GM12892 (cell line): ENCODE measurements at regions not wholly inside any gene's neighbourhood (a gene's known extent, or its start where the extent isn't known, plus 50 kb on each side); places are given as distances from the start of the nearest gene placed in this dataset.

ENCODE experiments used
- POLR2AphosphoS5 ChIP-seq: IDR thresholded peaks from 2 replicates; pipeline ENCODE4 v1.6.1; 2011; ENCODE audit warnings: low read depth, low read length, control low read depth
- TAF1 ChIP-seq: IDR thresholded peaks from 2 replicates; pipeline ENCODE4 v1.6.1; 2011; ENCODE audit warnings: low read depth, mild to moderate bottlenecking, control low read depth, low read length, borderline replicate concordance

DNA sequence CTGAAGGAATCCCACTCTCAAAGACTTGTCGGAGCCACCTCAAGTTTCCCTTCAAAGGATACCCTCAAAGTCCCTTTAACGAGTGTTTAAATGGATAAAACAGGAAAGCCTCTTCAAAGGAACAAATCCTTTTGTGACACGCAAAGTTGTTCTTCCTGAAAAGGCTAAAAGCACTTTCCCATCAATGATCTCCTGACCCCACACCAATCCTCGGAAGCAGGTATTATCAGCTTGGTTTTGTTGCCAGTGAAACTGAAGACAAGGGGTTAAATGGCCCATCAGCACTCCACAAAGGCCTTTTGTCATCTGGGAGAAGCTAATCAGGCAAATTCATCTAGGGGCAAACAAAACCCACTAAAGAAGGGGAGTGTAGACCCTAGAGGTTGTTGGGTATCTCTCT, 418.0 kb upstream of the ID2 start:
- no peak for TF ChIP-seq TAF1
- no peak for TF ChIP-seq POLR2AphosphoS5
